ENCODE measurements at regions not wholly inside any gene's neighbourhood (a gene's known extent, or its start where the extent isn't known, plus 50 kb on each side); places are given as distances from the start of the nearest gene placed in this dataset.

DNA sequence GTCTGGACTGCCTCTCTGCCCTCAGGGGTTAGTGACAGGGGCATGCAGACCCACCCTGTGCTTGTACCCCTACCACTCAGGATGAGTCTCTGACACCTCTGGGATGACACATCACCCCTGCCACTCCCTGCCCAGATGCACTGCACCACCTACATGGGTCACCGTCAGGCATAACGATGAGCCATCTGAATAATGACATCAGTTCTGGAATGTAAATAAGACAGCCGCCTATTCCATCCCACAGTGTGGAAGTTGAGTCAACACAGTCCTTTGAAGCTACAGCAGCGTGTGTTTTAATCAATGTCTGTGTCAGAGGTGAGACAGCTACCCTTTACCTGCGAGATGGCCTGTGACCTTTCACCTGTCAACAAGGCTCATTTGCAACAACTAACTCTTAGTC lies 268.7 kb upstream of the ARRDC4 start:
- Histone ChIP-seq H3K9ac (no peak overlapping the region), H3K4me1 (ENCODE audit: low read depth, poor library complexity, severe bottlenecking) (no peaks in the 10 kb centered on the region), H3K4me2 (no peak overlapping the region), H3K36me3 (ENCODE audit: insufficient read depth) (no peaks in the 10 kb centered on the region), H2AFZ (ENCODE audit: low read depth) (no peak overlapping the region), H3K27ac (no peak overlapping the region), H4K20me1 (ENCODE audit: insufficient read depth) (no peaks in the 10 kb centered on the region), H3K27me3 (ENCODE audit: insufficient read depth, low read depth) (no peaks in the 10 kb centered on the region), H3K4me3 (IDR thresholded peaks at IDR 0.05; ENCODE audit: insufficient read depth, low read depth, low read length) (no peak overlapping the region), H3K79me2 (ENCODE audit: insufficient read depth, low read depth) (no peaks in the 10 kb centered on the region)
- TF ChIP-seq, protein P1, sequence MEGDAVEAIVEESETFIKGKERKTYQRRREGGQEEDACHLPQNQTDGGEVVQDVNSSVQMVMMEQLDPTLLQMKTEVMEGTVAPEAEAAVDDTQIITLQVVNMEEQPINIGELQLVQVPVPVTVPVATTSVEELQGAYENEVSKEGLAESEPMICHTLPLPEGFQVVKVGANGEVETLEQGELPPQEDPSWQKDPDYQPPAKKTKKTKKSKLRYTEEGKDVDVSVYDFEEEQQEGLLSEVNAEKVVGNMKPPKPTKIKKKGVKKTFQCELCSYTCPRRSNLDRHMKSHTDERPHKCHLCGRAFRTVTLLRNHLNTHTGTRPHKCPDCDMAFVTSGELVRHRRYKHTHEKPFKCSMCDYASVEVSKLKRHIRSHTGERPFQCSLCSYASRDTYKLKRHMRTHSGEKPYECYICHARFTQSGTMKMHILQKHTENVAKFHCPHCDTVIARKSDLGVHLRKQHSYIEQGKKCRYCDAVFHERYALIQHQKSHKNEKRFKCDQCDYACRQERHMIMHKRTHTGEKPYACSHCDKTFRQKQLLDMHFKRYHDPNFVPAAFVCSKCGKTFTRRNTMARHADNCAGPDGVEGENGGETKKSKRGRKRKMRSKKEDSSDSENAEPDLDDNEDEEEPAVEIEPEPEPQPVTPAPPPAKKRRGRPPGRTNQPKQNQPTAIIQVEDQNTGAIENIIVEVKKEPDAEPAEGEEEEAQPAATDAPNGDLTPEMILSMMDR (conservative IDR thresholded peaks at IDR 0.05; ENCODE audit: low read depth, low read length), result no peak

DNA sequence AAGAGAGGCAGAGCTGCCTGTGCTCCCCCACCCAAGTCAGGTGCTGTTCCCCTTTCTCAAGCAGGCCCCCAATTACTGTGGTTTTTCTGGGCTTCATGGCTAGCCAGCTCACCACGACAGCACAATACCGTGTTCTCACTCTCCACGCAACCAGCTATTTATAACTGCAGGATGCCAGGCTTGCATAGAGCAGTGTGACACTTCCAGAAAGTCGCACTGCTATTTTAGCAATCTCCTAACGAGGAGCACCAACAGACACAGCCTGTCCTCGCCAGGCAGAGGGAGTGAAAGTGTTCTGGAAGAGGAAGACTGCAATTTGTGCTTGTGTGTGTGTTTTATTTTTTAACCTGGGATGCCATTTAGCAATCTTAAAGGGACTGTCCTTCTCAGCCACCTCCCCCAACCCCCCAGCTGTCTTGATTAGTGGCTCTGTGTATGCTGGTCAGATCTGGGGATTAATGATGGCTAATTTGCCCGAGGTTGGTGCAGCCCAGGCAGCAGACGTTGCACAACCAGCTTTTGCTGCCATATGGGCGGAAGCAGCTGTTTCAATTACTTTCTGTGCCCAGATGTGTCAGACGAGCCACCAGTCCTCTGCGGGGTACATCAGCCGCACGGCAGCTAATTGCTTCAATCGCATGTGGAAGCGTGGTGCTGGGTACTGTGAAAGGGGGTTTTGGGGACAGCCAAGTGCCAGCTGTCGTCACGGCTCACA lies 268.0 kb upstream of the ARRDC4 start:
- Histone ChIP-seq H4K20me1 (ENCODE audit: insufficient read depth) (no peaks in the 10 kb centered on the region), H3K27me3 (ENCODE audit: insufficient read depth, low read depth) (no peaks in the 10 kb centered on the region), H3K79me2 (ENCODE audit: insufficient read depth, low read depth) (no peaks in the 10 kb centered on the region), H3K9ac (no peak overlapping the region), H3K4me1 (ENCODE audit: low read depth, poor library complexity, severe bottlenecking) (no peaks in the 10 kb centered on the region), H3K4me3 (IDR thresholded peaks at IDR 0.05; ENCODE audit: insufficient read depth, low read depth, low read length) (no peak overlapping the region), H3K4me2 (no peak overlapping the region), H2AFZ (ENCODE audit: low read depth) (no peak overlapping the region), H3K36me3 (ENCODE audit: insufficient read depth) (no peaks in the 10 kb centered on the region), H3K27ac (no peak overlapping the region)
- TF ChIP-seq, protein P1 (conservative IDR thresholded peaks at IDR 0.05; ENCODE audit: low read depth, low read length), result no peak

DNA sequence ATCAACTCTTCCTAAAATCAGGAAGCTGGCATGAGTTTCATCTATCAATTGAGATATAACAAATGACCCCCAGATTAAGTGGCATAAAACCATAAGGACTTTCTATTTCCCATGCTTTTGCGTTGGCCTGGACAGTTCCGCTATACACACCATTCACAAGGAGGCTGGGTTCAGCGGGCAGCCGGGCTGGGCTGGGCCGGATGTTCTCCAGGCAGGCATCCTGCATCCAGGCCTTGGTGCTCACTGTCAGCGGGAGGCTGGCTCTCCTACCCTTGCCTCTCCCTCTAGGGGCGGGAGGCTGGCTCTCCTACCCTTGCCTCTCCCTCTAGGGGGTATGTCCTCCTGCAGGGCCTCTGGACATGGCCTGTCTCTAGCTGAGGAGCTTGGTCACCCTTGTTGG lies 266.0 kb upstream of the ARRDC4 start:
- Histone ChIP-seq H3K27me3 (ENCODE audit: insufficient read depth, low read depth) (no peaks in the 10 kb centered on the region), H3K4me3 (IDR thresholded peaks at IDR 0.05; ENCODE audit: insufficient read depth, low read depth, low read length) (no peak overlapping the region), H3K27ac (no peak overlapping the region), H3K36me3 (ENCODE audit: insufficient read depth) (no peaks in the 10 kb centered on the region), H3K79me2 (ENCODE audit: insufficient read depth, low read depth) (no peaks in the 10 kb centered on the region), H3K4me2 (no peak overlapping the region), H2AFZ (ENCODE audit: low read depth) (no peak overlapping the region), H3K4me1 (ENCODE audit: low read depth, poor library complexity, severe bottlenecking) (no peaks in the 10 kb centered on the region), H3K9ac (no peak overlapping the region), H4K20me1 (ENCODE audit: insufficient read depth) (no peaks in the 10 kb centered on the region)
- TF ChIP-seq, protein P1 (conservative IDR thresholded peaks at IDR 0.05; ENCODE audit: low read depth, low read length), result no peak

DNA sequence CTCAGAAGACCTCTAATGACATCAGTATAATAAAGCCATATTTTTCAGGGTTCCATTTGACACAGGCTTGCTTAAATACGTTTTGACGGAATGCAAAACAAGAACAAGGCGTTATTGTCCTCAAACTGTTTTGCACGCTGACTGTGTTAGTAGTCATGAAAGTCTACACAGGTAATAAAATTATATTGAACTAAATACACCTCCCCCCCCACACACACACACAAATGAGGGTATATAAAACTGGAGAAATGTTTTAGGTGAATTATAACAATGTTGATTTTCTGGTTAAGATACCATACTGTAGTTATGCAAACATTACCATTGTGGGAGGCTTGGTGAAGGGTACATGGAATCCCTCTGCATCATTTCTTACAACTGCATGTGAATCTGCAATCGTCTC lies 257.1 kb upstream of the ARRDC4 start:
- Histone ChIP-seq H3K79me2 (ENCODE audit: insufficient read depth, low read depth) (no peaks in the 10 kb centered on the region), H2AFZ (ENCODE audit: low read depth) (no peak overlapping the region), H3K4me3 (IDR thresholded peaks at IDR 0.05; ENCODE audit: insufficient read depth, low read depth, low read length) (no peak overlapping the region), H3K9ac (no peak overlapping the region), H4K20me1 (ENCODE audit: insufficient read depth) (no peaks in the 10 kb centered on the region), H3K36me3 (ENCODE audit: insufficient read depth) (no peaks in the 10 kb centered on the region), H3K27ac (no peak overlapping the region), H3K4me1 (ENCODE audit: low read depth, poor library complexity, severe bottlenecking) (no peaks in the 10 kb centered on the region), H3K27me3 (ENCODE audit: insufficient read depth, low read depth) (no peaks in the 10 kb centered on the region), H3K4me2 (no peak overlapping the region)
- TF ChIP-seq, protein P1 (conservative IDR thresholded peaks at IDR 0.05; ENCODE audit: low read depth, low read length), result no peak

Data from KMS-11 (cell line).